Body of pancreas (tissue), 4 donors: ENCODE measurements at regions not wholly inside any gene's neighbourhood (a gene's known extent, or its start where the extent isn't known, plus 50 kb on each side); places are given as distances from the start of the nearest gene placed in this dataset.

Experiments
- ATAC-seq: fragments of 150-250 bp; one replicate; pipeline ENCODE4 v1.9.1; 2016
- DNase-seq, 4 donors: peaks; one replicate each; pipeline ENCODE4 v3.0.0-alpha.2; 2019
- H3K27ac ChIP-seq, 4 donors: fragments of 200-600 bp; sonication (generic); 1 replicate in 3 of 4; 2 replicates in 1 of 4; pipeline versions ENCODE4 v1.5.1 to v1.6.1; 2016 to 2019; ENCODE audit warnings: mild to moderate bottlenecking in 1 of 4, mixed read lengths in 1 of 4, moderate library complexity in 1 of 4
- H3K27me3 ChIP-seq, 2 donors: fragments of 200-600 bp; sonication (generic); one replicate each; pipeline ENCODE4 v1.6.0; 2016; ENCODE audit warnings: mild to moderate bottlenecking in 1 of 2
- H3K36me3 ChIP-seq, 2 donors: fragments of 200-600 bp; sonication (generic); replicated peaks in 1 of 2; 2 replicates each; pipeline ENCODE4 v1.5.1; 2016; ENCODE audit warnings: low read depth in 2 of 2; ENCODE audit not compliant: insufficient read depth in 1 of 2
- H3K4me1 ChIP-seq: fragments of 200-600 bp; sonication (generic); one replicate; pipeline ENCODE4 v1.6.0; 2016
- H3K4me3 ChIP-seq, 2 donors: fragments of 200-600 bp; sonication (generic); 1 replicate in 1 of 2; 2 replicates in 1 of 2; pipeline ENCODE4 v1.5.1; 2016 to 2019
- H3K9me3 ChIP-seq, 3 donors: fragments of 200-600 bp; sonication (generic); 1 replicate in 2 of 3; 2 replicates in 1 of 3; pipeline ENCODE4 v1.5.1; 2016
- POLR2A ChIP-seq, 3 donors: fragments of 450-650 bp; IDR thresholded peaks; one replicate each; pipeline ENCODE4 v1.6.1; 2016; ENCODE audit warnings: antibody characterized with exemption in 3 of 3, mild to moderate bottlenecking in 2 of 3
- WGBS, 2 donors: methylation state at CpG; one replicate each; pipeline ENCODE4 v1.1.5; 2017; 5-methylcytosine and 5-hydroxymethylcytosine counted together
- intact Hi-C: fragments of 100-400 bp; cut with DNase I; formaldehyde crosslinking; loops from one replicate; pipeline ENCODE4 v1.15.1; 2023
- TF ChIP-seq, protein P1 (sequence below), 7 experiments: fragments of 450-650 bp in 4 of 7; fragments of 200-600 bp in 3 of 7; sonication (generic) in 3 of 7; IDR thresholded peaks; one replicate each; pipeline ENCODE4 v1.5.1; 2016 to 2019; ENCODE audit warnings: antibody characterized with exemption in 7 of 7

DNA sequence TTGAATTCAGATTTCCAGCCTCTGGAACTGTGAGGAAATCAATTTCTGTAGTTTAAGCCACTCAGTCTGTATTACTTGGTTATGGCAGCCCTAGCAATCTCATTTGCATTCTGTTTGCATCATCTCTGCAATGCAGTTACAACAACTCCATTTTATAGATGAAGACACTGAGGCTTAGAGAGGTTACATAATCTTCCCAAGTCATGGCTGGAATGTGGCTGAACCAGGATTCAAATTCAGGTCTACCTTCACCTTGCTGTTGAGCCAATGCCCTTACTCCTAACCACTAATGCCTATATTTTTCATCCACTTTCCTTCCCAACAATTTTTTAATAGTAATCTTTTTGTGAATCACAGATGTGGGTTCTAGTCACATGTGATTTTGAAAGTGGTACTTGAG, 469.8 kb upstream of the CCL2 start:
- ATAC-seq (no peak), DNase-seq (no peak)
- no peaks in the 10 kb centered on the region for H3K9me3 ChIP-seq
- H3K36me3 ChIP-seq: no peaks in the 10 kb centered on the region
- intact Hi-C loops: loop anchor here (10.0 kb wide), 1 partner anchor 60 kb away; no protein-coding TSS in a partner anchor
- H3K27ac ChIP-seq: no peak overlapping the region
- H3K4me3 ChIP-seq: no peak overlapping the region
- TF ChIP-seq, protein P1, sequence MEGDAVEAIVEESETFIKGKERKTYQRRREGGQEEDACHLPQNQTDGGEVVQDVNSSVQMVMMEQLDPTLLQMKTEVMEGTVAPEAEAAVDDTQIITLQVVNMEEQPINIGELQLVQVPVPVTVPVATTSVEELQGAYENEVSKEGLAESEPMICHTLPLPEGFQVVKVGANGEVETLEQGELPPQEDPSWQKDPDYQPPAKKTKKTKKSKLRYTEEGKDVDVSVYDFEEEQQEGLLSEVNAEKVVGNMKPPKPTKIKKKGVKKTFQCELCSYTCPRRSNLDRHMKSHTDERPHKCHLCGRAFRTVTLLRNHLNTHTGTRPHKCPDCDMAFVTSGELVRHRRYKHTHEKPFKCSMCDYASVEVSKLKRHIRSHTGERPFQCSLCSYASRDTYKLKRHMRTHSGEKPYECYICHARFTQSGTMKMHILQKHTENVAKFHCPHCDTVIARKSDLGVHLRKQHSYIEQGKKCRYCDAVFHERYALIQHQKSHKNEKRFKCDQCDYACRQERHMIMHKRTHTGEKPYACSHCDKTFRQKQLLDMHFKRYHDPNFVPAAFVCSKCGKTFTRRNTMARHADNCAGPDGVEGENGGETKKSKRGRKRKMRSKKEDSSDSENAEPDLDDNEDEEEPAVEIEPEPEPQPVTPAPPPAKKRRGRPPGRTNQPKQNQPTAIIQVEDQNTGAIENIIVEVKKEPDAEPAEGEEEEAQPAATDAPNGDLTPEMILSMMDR (IDR thresholded peaks at IDR 0.05): no peak
- no peak for TF ChIP-seq POLR2A (IDR thresholded peaks at IDR 0.05)
- no peaks in the 10 kb centered on the region for H3K27me3 ChIP-seq
- no peaks in the 10 kb centered on the region for H3K4me1 ChIP-seq

DNA sequence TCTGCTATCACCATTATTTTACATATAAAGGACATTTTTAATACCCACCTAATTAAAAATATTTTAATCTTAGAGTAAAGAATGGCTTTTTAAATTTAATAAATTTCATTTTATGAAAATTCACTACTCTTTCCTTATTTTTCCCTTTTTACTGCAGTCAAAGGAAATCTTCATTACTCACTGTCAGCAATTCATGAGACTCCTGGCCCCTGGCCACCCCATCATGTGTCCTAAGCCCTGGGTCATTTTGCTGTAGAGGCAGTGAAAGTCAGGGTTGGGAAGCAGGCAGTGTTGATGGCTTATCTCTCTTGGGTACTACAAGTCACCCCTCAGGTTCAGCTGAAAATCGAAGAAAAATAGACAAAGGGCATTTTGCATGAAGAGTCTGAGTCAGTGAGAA, 468.6 kb upstream of the CCL2 start:
- DNase-seq (no peak), ATAC-seq (no peak)
- H3K27me3 ChIP-seq: no peaks in the 10 kb centered on the region
- 39 to 65% methylated on average over 1 of the region's 1 CpG for WGBS, 2 donors
- no peaks in the 10 kb centered on the region for H3K4me1 ChIP-seq
- no peaks in the 10 kb centered on the region for H3K36me3 ChIP-seq
- TF ChIP-seq, protein P1 (IDR thresholded peaks at IDR 0.05): no peak
- TF ChIP-seq POLR2A (IDR thresholded peaks at IDR 0.05): no peak
- no peak overlapping the region for H3K27ac ChIP-seq
- H3K4me3 ChIP-seq: no peak overlapping the region
- no peaks in the 10 kb centered on the region for H3K9me3 ChIP-seq
- intact Hi-C loops: loop anchor here (10.0 kb wide), 1 partner anchor 62 kb away; no protein-coding TSS in a partner anchor

DNA sequence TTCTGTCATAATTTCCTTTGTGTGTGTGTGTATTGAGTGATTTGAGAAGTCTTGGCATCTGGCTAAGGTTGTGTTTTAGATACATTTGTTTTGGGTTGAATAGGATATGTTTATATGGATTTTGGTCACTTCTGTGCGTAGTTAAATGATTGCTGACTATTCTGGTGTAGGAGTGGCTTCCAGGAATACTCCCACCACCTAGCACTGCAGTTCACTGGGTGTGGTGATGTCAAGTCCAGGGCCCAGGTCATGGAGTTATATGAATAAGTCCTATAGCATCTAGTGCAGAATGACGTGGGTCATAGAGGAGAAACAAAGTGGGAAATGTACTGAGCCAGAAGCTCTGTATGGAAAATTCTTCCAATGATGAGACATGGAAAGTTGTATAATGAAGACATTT, 465.4 kb upstream of the CCL2 start:
- Histone ChIP-seq H3K36me3 (no peaks in the 10 kb centered on the region), H3K9me3 (no peaks in the 10 kb centered on the region), H3K27me3 (no peaks in the 10 kb centered on the region), H3K27ac (no peak overlapping the region), H3K4me3 (no peak overlapping the region), H3K4me1 (no peaks in the 10 kb centered on the region)
- intact Hi-C loops: loop anchor here (10.0 kb wide), 1 partner anchor 65 kb away; no protein-coding TSS in a partner anchor
- WGBS, 2 donors: 55 to 71% methylated on average over 2 of the region's 2 CpGs
- TF ChIP-seq POLR2A (IDR thresholded peaks at IDR 0.05): no peak
- TF ChIP-seq, protein P1 (IDR thresholded peaks at IDR 0.05): no peak
- ATAC-seq (no peak), DNase-seq (no peak)

DNA sequence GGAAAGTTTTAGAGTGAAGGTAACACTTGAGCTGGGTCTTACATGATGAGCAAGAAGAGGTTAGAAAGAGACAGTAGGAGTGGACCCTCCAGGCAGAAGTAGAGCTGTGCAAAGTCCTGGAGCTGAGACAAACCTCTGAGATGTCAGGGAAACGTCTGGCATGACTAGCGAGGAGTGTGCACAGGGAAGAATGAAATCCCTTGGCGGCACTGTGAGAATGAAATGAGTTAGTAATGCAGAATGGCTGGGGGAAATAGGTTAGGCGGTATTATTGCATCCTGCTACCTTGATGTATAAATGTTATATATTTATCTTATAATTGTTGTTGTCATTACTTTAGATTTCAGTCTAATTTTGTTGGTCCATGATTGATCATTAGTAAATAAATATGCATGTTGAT, 457.9 kb upstream of the CCL2 start:
- no peak overlapping the region for H3K4me3 ChIP-seq
- ATAC-seq: no peak
- H3K4me1 ChIP-seq: peaks cover 7% of the 10 kb centered on the region
- TF ChIP-seq, protein P1 (IDR thresholded peaks at IDR 0.05): no peak
- no peak for TF ChIP-seq POLR2A (IDR thresholded peaks at IDR 0.05)
- H3K27me3 ChIP-seq: no peaks in the 10 kb centered on the region
- 70 to 85% methylated on average over 4 of the region's 4 CpGs for WGBS, 2 donors
- H3K27ac ChIP-seq: no peak overlapping the region
- no peaks in the 10 kb centered on the region for H3K36me3 ChIP-seq
- no peak for DNase-seq
- H3K9me3 ChIP-seq: no peaks in the 10 kb centered on the region
- intact Hi-C loops: no loop called here

DNA sequence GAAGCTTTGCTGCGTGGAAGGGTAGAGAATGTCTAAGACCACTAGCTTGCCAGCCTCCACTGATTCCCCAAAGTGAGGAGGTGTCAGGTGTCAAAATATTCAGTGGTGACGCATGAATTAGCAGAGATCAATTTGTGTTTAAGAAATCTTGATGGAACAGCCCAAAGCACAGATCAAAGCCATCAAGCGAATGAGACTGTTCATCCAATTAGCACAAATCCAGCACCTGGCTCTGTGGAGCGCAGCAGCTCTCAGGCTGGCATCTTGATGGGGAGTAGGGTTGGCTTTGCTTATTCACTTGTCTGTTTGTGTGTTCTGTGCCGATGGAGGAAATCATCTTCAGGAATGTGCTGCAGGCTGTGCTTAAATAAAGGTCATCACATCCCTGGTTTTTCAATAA, 456.8 kb upstream of the CCL2 start:
- TF ChIP-seq, protein P1 (IDR thresholded peaks at IDR 0.05): no peak
- TF ChIP-seq POLR2A (IDR thresholded peaks at IDR 0.05): no peak
- Histone ChIP-seq H3K4me1 (peaks cover 7% of the 10 kb centered on the region), H3K4me3 (no peak overlapping the region), H3K9me3 (no peaks in the 10 kb centered on the region), H3K27ac (no peak overlapping the region), H3K36me3 (no peaks in the 10 kb centered on the region), H3K27me3 (no peaks in the 10 kb centered on the region)
- WGBS, 2 donors: 80 to 85% methylated on average over 5 of the region's 5 CpGs
- intact Hi-C loops: no loop called here
- ATAC-seq (no peak), DNase-seq (no peak)
